Loucy (cell line): ENCODE measurements at regions not wholly inside any gene's neighbourhood (a gene's known extent, or its start where the extent isn't known, plus 50 kb on each side); places are given as distances from the start of the nearest gene placed in this dataset.

ENCODE experiments used
- H2AFZ ChIP-seq: fragments of 200-600 bp; sonication (generic); 2 replicates; pipeline ENCODE4 v1.6.0; 2016; ENCODE audit warnings: antibody characterized with exemption, mild to moderate bottlenecking, low read length, moderate library complexity
- H3F3A ChIP-seq: fragments of 200-600 bp; 2 replicates; pipeline ENCODE4 v1.6.0; 2016; ENCODE audit warnings: antibody characterized with exemption, low read depth, mild to moderate bottlenecking
- H3K27me3 ChIP-seq: fragments of 200-600 bp; sonication (generic); 2 replicates; pipeline ENCODE4 v1.6.1; 2014; ENCODE audit warnings: low read length, mild to moderate bottlenecking; ENCODE audit not compliant: insufficient read depth, poor library complexity, severe bottlenecking
- H3K36me3 ChIP-seq: fragments of 200-600 bp; sonication (generic); 2 replicates; pipeline ENCODE4 v1.6.1; 2016; ENCODE audit warnings: low read length; ENCODE audit not compliant: insufficient read depth
- H3K4me1 ChIP-seq: fragments of 200-600 bp; sonication (generic); 2 replicates; pipeline ENCODE4 v1.5.1; 2014; ENCODE audit warnings: low read length, mild to moderate bottlenecking; ENCODE audit not compliant: insufficient read depth, poor library complexity, severe bottlenecking
- H3K4me2 ChIP-seq: fragments of 200-600 bp; sonication (generic); 2 replicates; pipeline ENCODE4 v1.6.0; 2014; ENCODE audit warnings: antibody characterized with exemption, low read length, low read depth, mild to moderate bottlenecking; ENCODE audit not compliant: poor library complexity, severe bottlenecking
- H3K4me3 ChIP-seq: fragments of 200-600 bp; sonication (generic); 2 replicates; pipeline ENCODE4 v1.5.1; 2014; ENCODE audit warnings: low read length, mild to moderate bottlenecking, mixed read lengths; ENCODE audit not compliant: poor library complexity, severe bottlenecking
- H3K79me2 ChIP-seq: fragments of 200-600 bp; sonication (generic); 2 replicates; pipeline ENCODE4 v1.6.1; 2014; ENCODE audit warnings: low read length; ENCODE audit not compliant: insufficient read depth
- H3K9ac ChIP-seq: fragments of 200-600 bp; sonication (generic); 2 replicates; pipeline ENCODE4 v1.6.0; 2014; ENCODE audit warnings: mild to moderate bottlenecking, low read depth, low read length, moderate library complexity; ENCODE audit not compliant: poor library complexity, severe bottlenecking
- H3K9me2 ChIP-seq: fragments of 200-600 bp; sonication (generic); replicated peaks from 2 replicates; pipeline ENCODE4 v1.6.1; 2016; ENCODE audit warnings: low read depth, low read length, mixed read lengths
- H3K9me3 ChIP-seq: fragments of 200-600 bp; sonication (generic); 2 replicates; pipeline ENCODE4 v1.6.1; 2014; ENCODE audit warnings: mild to moderate bottlenecking, antibody characterized with exemption, low read length, low read depth; ENCODE audit not compliant: insufficient read depth
- H4K20me1 ChIP-seq: fragments of 200-600 bp; sonication (generic); 2 replicates; pipeline ENCODE4 v1.6.0; 2014; ENCODE audit warnings: antibody characterized with exemption, low read length, mild to moderate bottlenecking; ENCODE audit not compliant: insufficient read depth, poor library complexity, severe bottlenecking
- CTCF ChIP-seq: fragments of 200-600 bp; sonication (generic); conservative IDR thresholded peaks from 2 replicates; pipeline ENCODE4 v1.5.1; 2014; ENCODE audit warnings: mild to moderate bottlenecking, antibody characterized with exemption, low read length
- EZH2phosphoT487 ChIP-seq: fragments of 200-600 bp; IDR thresholded peaks from 2 replicates; pipeline ENCODE4 v1.6.1; 2018; ENCODE audit warnings: antibody characterized with exemption, mild to moderate bottlenecking, moderate library complexity, borderline replicate concordance

GRCh38 chr1:232105561-232105960 is 479.0 kb downstream of the DISC1 start:
- no peak overlapping the region for H3K4me3 ChIP-seq
- H3K36me3 ChIP-seq: no peaks in the 10 kb centered on the region
- no peaks in the 10 kb centered on the region for H3K9me3 ChIP-seq
- no peak overlapping the region for H3K9ac ChIP-seq
- H4K20me1 ChIP-seq: no peaks in the 10 kb centered on the region
- no peak for TF ChIP-seq EZH2phosphoT487
- TF ChIP-seq CTCF: no peak
- no peak overlapping the region for H3K4me2 ChIP-seq
- H3K27me3 ChIP-seq: no peaks in the 10 kb centered on the region
- H3K9me2 ChIP-seq: no peaks in the 10 kb centered on the region
- H2AFZ ChIP-seq: no peak overlapping the region
- no peaks in the 10 kb centered on the region for H3K79me2 ChIP-seq
- H3K4me1 ChIP-seq: no peaks in the 10 kb centered on the region
- no peaks in the 10 kb centered on the region for H3F3A ChIP-seq

GRCh38 chr1:232101231-232101630 is 474.6 kb downstream of the DISC1 start:
- Histone ChIP-seq H3F3A (no peaks in the 10 kb centered on the region), H3K9ac (no peak overlapping the region)

GRCh38 chr1:232096751-232097150 is 470.2 kb downstream of the DISC1 start:
- Histone ChIP-seq H3K27me3 (no peaks in the 10 kb centered on the region), H3K9me2 (no peaks in the 10 kb centered on the region), H3F3A (no peaks in the 10 kb centered on the region), H3K36me3 (no peaks in the 10 kb centered on the region), H4K20me1 (no peaks in the 10 kb centered on the region), H3K4me1 (no peaks in the 10 kb centered on the region), H3K4me3 (no peak overlapping the region), H3K9ac (no peak overlapping the region), H2AFZ (no peak overlapping the region), H3K4me2 (no peak overlapping the region), H3K79me2 (no peaks in the 10 kb centered on the region), H3K9me3 (no peaks in the 10 kb centered on the region; the same call in 1 of the 2 replicates)
- TF ChIP-seq CTCF (no peak), EZH2phosphoT487 (no peak)

More at GRCh38 chr1:232101231-232101630, 474.6 kb downstream of the DISC1 start:
- Histone ChIP-seq H3K4me2 (no peak overlapping the region), H3K36me3 (no peaks in the 10 kb centered on the region), H2AFZ (no peak overlapping the region), H3K4me3 (no peak overlapping the region), H3K79me2 (no peaks in the 10 kb centered on the region), H4K20me1 (no peaks in the 10 kb centered on the region), H3K9me2 (no peaks in the 10 kb centered on the region), H3K27me3 (no peaks in the 10 kb centered on the region), H3K4me1 (no peaks in the 10 kb centered on the region), H3K9me3 (no peaks in the 10 kb centered on the region; the same call in 1 of the 2 replicates)
- TF ChIP-seq CTCF (no peak), EZH2phosphoT487 (no peak)
